ENCODE measurements at regions not wholly inside any gene's neighbourhood (a gene's known extent, or its start where the extent isn't known, plus 50 kb on each side); places are given as distances from the start of the nearest gene placed in this dataset.

DNA sequence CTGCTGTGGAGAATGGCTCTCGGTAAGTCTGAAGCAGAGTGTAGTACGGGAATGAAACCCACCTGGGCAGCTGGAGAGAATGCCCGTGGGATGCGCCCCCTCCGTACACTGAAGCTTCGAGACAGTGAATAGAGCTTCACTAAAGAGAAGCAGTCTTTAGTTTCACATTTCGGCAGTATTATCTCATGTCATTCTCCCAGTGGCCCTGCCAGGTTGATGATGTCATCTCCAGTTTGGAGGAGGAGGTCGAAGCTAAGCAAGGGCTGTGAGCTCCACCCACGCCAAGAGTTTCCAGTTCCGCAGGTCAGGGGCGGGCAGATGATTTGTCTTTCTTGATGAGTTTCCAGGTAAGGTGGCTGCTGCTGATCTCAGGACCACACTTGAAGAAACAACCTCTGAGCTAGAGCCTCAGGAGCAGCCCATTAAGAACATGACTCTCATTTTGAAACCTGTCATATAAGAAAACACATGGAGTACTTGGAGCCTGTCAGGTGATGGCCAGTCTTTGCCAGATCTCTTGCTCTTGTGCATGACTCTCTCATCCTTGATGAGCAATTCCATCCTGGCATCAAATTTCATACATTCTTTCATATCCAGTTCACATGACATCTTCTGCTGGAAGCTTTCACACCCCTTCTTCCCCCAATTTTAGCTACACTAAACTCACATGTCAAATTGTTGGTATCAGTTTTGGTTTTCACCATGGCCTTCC, 475.0 kb downstream of the RNF144A start:
- TF ChIP-seq, protein P1, sequence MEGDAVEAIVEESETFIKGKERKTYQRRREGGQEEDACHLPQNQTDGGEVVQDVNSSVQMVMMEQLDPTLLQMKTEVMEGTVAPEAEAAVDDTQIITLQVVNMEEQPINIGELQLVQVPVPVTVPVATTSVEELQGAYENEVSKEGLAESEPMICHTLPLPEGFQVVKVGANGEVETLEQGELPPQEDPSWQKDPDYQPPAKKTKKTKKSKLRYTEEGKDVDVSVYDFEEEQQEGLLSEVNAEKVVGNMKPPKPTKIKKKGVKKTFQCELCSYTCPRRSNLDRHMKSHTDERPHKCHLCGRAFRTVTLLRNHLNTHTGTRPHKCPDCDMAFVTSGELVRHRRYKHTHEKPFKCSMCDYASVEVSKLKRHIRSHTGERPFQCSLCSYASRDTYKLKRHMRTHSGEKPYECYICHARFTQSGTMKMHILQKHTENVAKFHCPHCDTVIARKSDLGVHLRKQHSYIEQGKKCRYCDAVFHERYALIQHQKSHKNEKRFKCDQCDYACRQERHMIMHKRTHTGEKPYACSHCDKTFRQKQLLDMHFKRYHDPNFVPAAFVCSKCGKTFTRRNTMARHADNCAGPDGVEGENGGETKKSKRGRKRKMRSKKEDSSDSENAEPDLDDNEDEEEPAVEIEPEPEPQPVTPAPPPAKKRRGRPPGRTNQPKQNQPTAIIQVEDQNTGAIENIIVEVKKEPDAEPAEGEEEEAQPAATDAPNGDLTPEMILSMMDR (IDR thresholded peaks at IDR 0.05; ENCODE audit: low read length): no peak
- TF ChIP-seq EZH2 (optimal IDR thresholded peaks at IDR 0.05; ENCODE audit: low read depth, low read length) (no peak), EZH2phosphoT487 (IDR thresholded peaks at IDR 0.05; ENCODE audit: low read length) (no peak)
